IMR-90 (cell line): ENCODE measurements at regions not wholly inside any gene's neighbourhood (a gene's known extent, or its start where the extent isn't known, plus 50 kb on each side); places are given as distances from the start of the nearest gene placed in this dataset.
"Not testable (repeated sequence)": the region's sequence is repeated elsewhere in the genome, so short reads cannot be mapped to it uniquely, and the experiment has no call there.

Experiments
- ATAC-seq: fragments of 200-7000 bp; cut with Tn5 transposase; 2 replicates; pipeline ENCODE4 v1.9.1; 2020; ENCODE audit warnings: low read depth, mild to moderate bottlenecking, moderate library complexity
- BruUV-seq: library from RNA; stranded (reverse); fragments of 400-500 nt; replicated peaks from 2 replicates; lab custom pipeline; 2021; lab: Mats Ljungman, UMichigan
- CTCF ChIA-PET: fragments of 300-600 bp; formaldehyde crosslinking; extraction: SDS; loops from one replicate; lab custom pipeline; 2021; ENCODE audit warnings: antibody characterized with exemption; lab: Yijun Ruan, JAX
- POLR2A ChIA-PET: fragments of 300-600 bp; sonication (Branson Sonifier 250); formaldehyde crosslinking; loops from one replicate; lab custom pipeline; 2022; ENCODE audit warnings: antibody characterized with exemption; ENCODE audit not compliant: unreplicated experiment; lab: Charles Lee
- DNase-seq: peaks from one replicate; pipeline ENCODE4 v3.0.0; 2013
- H2AFZ ChIP-seq: replicated peaks from 2 replicates; pipeline ENCODE3; 2013; ENCODE audit warnings: low read length, mild to moderate bottlenecking; ENCODE audit not compliant: poor library complexity
- H2AK5ac ChIP-seq: 2 replicates; pipeline ENCODE4 v1.6.1; 2013; ENCODE audit warnings: low read depth, low read length, inconsistent platforms
- H2AK9ac ChIP-seq: replicated peaks from 2 replicates; pipeline ENCODE3; 2013; ENCODE audit warnings: mild to moderate bottlenecking, low read depth, low read length, moderate library complexity; ENCODE audit not compliant: poor library complexity
- H2BK120ac ChIP-seq: 2 replicates; pipeline ENCODE4 v1.6.1; 2013; ENCODE audit warnings: low read depth, low read length, inconsistent platforms
- H2BK15ac ChIP-seq: 3 replicates; pipeline ENCODE4 v1.6.1; 2013; ENCODE audit warnings: low read depth, low read length, inconsistent platforms
- H2BK20ac ChIP-seq: 2 replicates; pipeline ENCODE4 v1.6.1; 2013; ENCODE audit warnings: low read depth, mild to moderate bottlenecking, inconsistent platforms, low read length, moderate library complexity
- H2BK5ac ChIP-seq: 2 replicates; pipeline ENCODE4 v1.6.1; 2013; ENCODE audit warnings: mild to moderate bottlenecking, low read depth, low read length, inconsistent platforms; ENCODE audit not compliant: poor library complexity, severe bottlenecking
- H3K14ac ChIP-seq: replicated peaks from 2 replicates; pipeline ENCODE4 v1.6.1; 2013; ENCODE audit warnings: low read depth, low read length, inconsistent platforms
- H3K18ac ChIP-seq: 2 replicates; pipeline ENCODE4 v1.6.1; 2013; ENCODE audit warnings: low read depth, low read length, control low read depth
- H3K23ac ChIP-seq: 2 replicates; pipeline ENCODE4 v1.6.1; 2013; ENCODE audit warnings: low read depth, low read length, inconsistent platforms
- H3K27ac ChIP-seq: 2 replicates; pipeline ENCODE4 v1.5.1; 2013; ENCODE audit warnings: mild to moderate bottlenecking, control low read depth, low read length; ENCODE audit not compliant: insufficient read depth
- H3K27me3 ChIP-seq: 2 replicates; pipeline ENCODE4 v1.6.1; 2013; ENCODE audit warnings: low read length; ENCODE audit not compliant: control insufficient read depth, insufficient read depth
- H3K36me3 ChIP-seq: 2 replicates; pipeline ENCODE4 v1.6.1; 2013; ENCODE audit warnings: low read length, mixed read lengths; ENCODE audit not compliant: control insufficient read depth, insufficient read depth
- H3K4ac ChIP-seq: 2 replicates; pipeline ENCODE4 v1.6.1; 2013; ENCODE audit warnings: low read depth, low read length, inconsistent platforms
- H3K4me1 ChIP-seq: 2 replicates; pipeline ENCODE4 v1.6.1; 2013; ENCODE audit warnings: low read length, mixed read lengths; ENCODE audit not compliant: control insufficient read depth, insufficient read depth
- H3K4me2 ChIP-seq: 2 replicates; pipeline ENCODE4 v1.6.1; 2013; ENCODE audit warnings: low read depth, mild to moderate bottlenecking, control low read depth, low read length, moderate library complexity
- H3K4me3 ChIP-seq: 2 replicates; pipeline ENCODE4 v1.5.1; 2013; ENCODE audit warnings: low read depth, mild to moderate bottlenecking, control low read depth, low read length, moderate library complexity; ENCODE audit not compliant: insufficient read depth
- H3K56ac ChIP-seq: 2 replicates; pipeline ENCODE4 v1.6.1; 2013; ENCODE audit warnings: low read length, inconsistent platforms; ENCODE audit not compliant: insufficient read depth; ENCODE audit errors: extremely low read depth
- H3K79me1 ChIP-seq, 2 experiments: 2 replicates each; pipeline ENCODE4 v1.6.1; 2013; ENCODE audit warnings: low read length in 2 of 2, inconsistent platforms in 1 of 2, low read depth in 1 of 2
- H3K9ac ChIP-seq: 2 replicates; pipeline ENCODE4 v1.6.1; 2013; ENCODE audit warnings: low read depth, low read length, control low read depth
- H3K9me1 ChIP-seq: 2 replicates; pipeline ENCODE4 v1.6.1; 2013; ENCODE audit warnings: low read length, inconsistent platforms; ENCODE audit not compliant: insufficient read depth
- H3K9me3 ChIP-seq: 2 replicates; pipeline ENCODE4 v1.6.1; 2013; ENCODE audit warnings: low read length; ENCODE audit not compliant: control insufficient read depth, insufficient read depth
- H4K20me1 ChIP-seq: 2 replicates; pipeline ENCODE4 v1.6.1; 2013; ENCODE audit warnings: low read length, inconsistent platforms; ENCODE audit not compliant: insufficient read depth
- H4K5ac ChIP-seq: 2 replicates; pipeline ENCODE4 v1.6.1; 2013; ENCODE audit warnings: mild to moderate bottlenecking, low read depth, low read length, control low read depth
- H4K8ac ChIP-seq, 2 experiments: 2 replicates each; pipeline ENCODE4 v1.6.1; 2013; ENCODE audit warnings: low read depth in 2 of 2, low read length in 2 of 2, control low read depth in 1 of 2, inconsistent platforms in 1 of 2
- H4K91ac ChIP-seq: 2 replicates; pipeline ENCODE4 v1.6.1; 2013; ENCODE audit warnings: low read depth, low read length, inconsistent platforms; ENCODE audit not compliant: insufficient read depth
- WGBS, 2 experiments: methylation state at CpG; one replicate each; pipeline versions ENCODE4 v1.1.5 to v1.1.7; 2013; ENCODE audit warnings: missing lambda C conversion rate in 2 of 2; ENCODE audit not compliant: insufficient read length in 1 of 2; ENCODE audit errors: extremely low coverage in 2 of 2; 5-methylcytosine and 5-hydroxymethylcytosine counted together
- dilution Hi-C: fragments of 300-500 bp; cut with HindIII; formaldehyde crosslinking; loops from one replicate; pipeline ENCODE4 v1.14.3; 2018; ENCODE audit warnings: low sequenced_read_pairs; ENCODE audit not compliant: unreplicated experiment
- in situ Hi-C: fragments of 300-500 bp; cut with MboI; formaldehyde crosslinking; loops from 3 replicates; pipeline ENCODE4 v1.14.3; 2019; ENCODE audit warnings: low sequenced_read_pairs, inconsistent platforms, mixed read lengths
- intact Hi-C: fragments of 100-400 bp; cut with micrococcal nuclease; formaldehyde crosslinking; loops from 2 replicates; pipeline ENCODE4 v1.10.0; 2022

DNA sequence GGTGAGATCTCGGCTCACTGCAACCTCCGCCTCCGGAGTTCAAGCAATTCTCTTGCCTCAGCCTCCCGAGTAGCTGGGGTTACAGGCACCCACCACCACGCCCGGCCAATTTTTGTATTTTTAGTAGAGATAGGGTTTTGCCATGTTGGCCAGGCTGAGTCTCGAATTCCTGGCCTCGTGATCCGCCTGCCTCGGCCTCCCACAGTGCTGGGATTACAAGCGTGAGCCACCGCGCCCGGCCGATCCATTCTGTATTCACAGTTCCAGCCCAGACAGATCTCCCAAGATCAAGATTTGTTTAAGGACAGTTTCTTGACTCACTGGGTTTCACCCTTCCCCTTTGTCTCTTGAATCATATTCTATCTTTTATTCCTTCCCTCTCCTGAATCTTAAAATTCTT is 313.8 kb downstream of the PDCD6IP start:
- H3K4ac ChIP-seq, H2BK120ac ChIP-seq, H4K20me1 ChIP-seq, in situ Hi-C loops, H4K8ac ChIP-seq, H3K4me3 ChIP-seq, dilution Hi-C loops, H3K9ac ChIP-seq, H4K91ac ChIP-seq, H2AFZ ChIP-seq, H2BK5ac ChIP-seq, BruUV-seq, H2BK20ac ChIP-seq, H3K9me3 ChIP-seq, CTCF ChIA-PET, H3K4me2 ChIP-seq, ATAC-seq, H3K36me3 ChIP-seq, H3K9me1 ChIP-seq, H2AK9ac ChIP-seq, DNase-seq, H2BK15ac ChIP-seq, H3K4me1 ChIP-seq, H3K56ac ChIP-seq, H3K14ac ChIP-seq, H3K79me1 ChIP-seq, POLR2A ChIA-PET, H4K5ac ChIP-seq, H3K27me3 ChIP-seq, H3K18ac ChIP-seq, H3K23ac ChIP-seq, H3K27ac ChIP-seq, H2AK5ac ChIP-seq, intact Hi-C loops: not testable (repeated sequence)
- WGBS, 2 experiments, result no CpG with 5 or more reads among the region's 15 CpGs
